ENCODE measurements at regions not wholly inside any gene's neighbourhood (a gene's known extent, or its start where the extent isn't known, plus 50 kb on each side); places are given as distances from the start of the nearest gene placed in this dataset.

- DNase-seq = no peak
- H3K9me3 Mint-ChIP-seq = no peaks in the 10 kb centered on the region
- no peak overlapping the region for H3K27ac Mint-ChIP-seq
- no peaks in the 10 kb centered on the region for H3K36me3 Mint-ChIP-seq (ENCODE audit: low read depth)
- no peak overlapping the region for H3K4me3 Mint-ChIP-seq
- no peak for TF ChIP-seq CTCF (IDR thresholded peaks at IDR 0.05)
- H3K4me1 Mint-ChIP-seq (ENCODE audit: low read depth) = peaks cover 18% of the 10 kb centered on the region; the same call in 1 of the 2 replicates
- no peaks in the 10 kb centered on the region for H3K27me3 Mint-ChIP-seq (ENCODE audit: insufficient read depth)
These were observed 1886.1 kb downstream of the PCDH9 start for GRCh38 chr13:65343898-65344663.

- Mint-ChIP-seq H3K9me3 (no peaks in the 10 kb centered on the region), H3K4me1 (ENCODE audit: low read depth) (peaks cover 23% of the 10 kb centered on the region), H3K4me3 (no peak overlapping the region), H3K27me3 (ENCODE audit: insufficient read depth) (no peaks in the 10 kb centered on the region), H3K27ac (no peak overlapping the region), H3K36me3 (ENCODE audit: low read depth) (no peaks in the 10 kb centered on the region)
- no peak for DNase-seq
- no peak for TF ChIP-seq CTCF (IDR thresholded peaks at IDR 0.05)
These were observed 1887.4 kb downstream of the PCDH9 start for GRCh38 chr13:65342541-65343337.

GRCh38 chr13:65339241-65339640, 1890.9 kb downstream of the PCDH9 start:
- DNase-seq = peak; percentile 46
- Mint-ChIP-seq H3K9me3 (no peaks in the 10 kb centered on the region), H3K4me1 (ENCODE audit: low read depth) (peaks cover 33% of the 10 kb centered on the region), H3K36me3 (ENCODE audit: low read depth) (no peaks in the 10 kb centered on the region), H3K27ac (peak overlapping the region; percentile 46; the same call in 1 of the 2 replicates), H3K27me3 (ENCODE audit: insufficient read depth) (no peaks in the 10 kb centered on the region), H3K4me3 (no peak overlapping the region)
- no peak for TF ChIP-seq CTCF (IDR thresholded peaks at IDR 0.05)

GRCh38 chr13:65336916-65337315, 1893.2 kb downstream of the PCDH9 start:
- no peak for TF ChIP-seq CTCF (IDR thresholded peaks at IDR 0.05)
- DNase-seq = no peak
- Mint-ChIP-seq H3K27me3 (ENCODE audit: insufficient read depth) (no peaks in the 10 kb centered on the region), H3K36me3 (ENCODE audit: low read depth) (no peaks in the 10 kb centered on the region), H3K9me3 (no peaks in the 10 kb centered on the region), H3K4me1 (ENCODE audit: low read depth) (peaks cover 24% of the 10 kb centered on the region), H3K27ac (peak overlapping the region; percentile 37; the same call in 1 of the 2 replicates), H3K4me3 (no peak overlapping the region)

GRCh38 chr13:65336087-65336749, 1893.9 kb downstream of the PCDH9 start:
- H3K4me3 Mint-ChIP-seq = no peak overlapping the region
- DNase-seq = no peak
- H3K27me3 Mint-ChIP-seq (ENCODE audit: insufficient read depth) = no peaks in the 10 kb centered on the region
- H3K27ac Mint-ChIP-seq = no peak overlapping the region
- H3K4me1 Mint-ChIP-seq (ENCODE audit: low read depth) = peaks cover 24% of the 10 kb centered on the region
- H3K9me3 Mint-ChIP-seq = no peaks in the 10 kb centered on the region
- no peaks in the 10 kb centered on the region for H3K36me3 Mint-ChIP-seq (ENCODE audit: low read depth)
- no peak for TF ChIP-seq CTCF (IDR thresholded peaks at IDR 0.05)
